Activated T-cell treated with anti-CD3 and anti-CD28 coated beads, Interleukin-2, amount 50 U/mL, for 24 hours (primary cell): ENCODE measurements at regions not wholly inside any gene's neighbourhood (a gene's known extent, or its start where the extent isn't known, plus 50 kb on each side); places are given as distances from the start of the nearest gene placed in this dataset.

Experiments used
- DNase-seq: peaks from one replicate; pipeline ENCODE4 v3.0.0-alpha.2; 2020
- H3K27ac Mint-ChIP-seq: 2 replicates; pipeline ENCODE4 v1.8.0; 2020; ENCODE audit warnings: mild to moderate bottlenecking, mixed read lengths
- H3K27me3 Mint-ChIP-seq: 2 replicates; pipeline ENCODE4 v1.8.0; 2020; ENCODE audit warnings: mixed read lengths
- H3K36me3 Mint-ChIP-seq: 2 replicates; pipeline ENCODE4 v1.8.0; 2020; ENCODE audit warnings: low read depth, mixed read lengths
- H3K4me1 Mint-ChIP-seq: 2 replicates; pipeline ENCODE4 v1.8.0; 2020; ENCODE audit warnings: low read depth, mixed read lengths
- H3K4me3 Mint-ChIP-seq: 2 replicates; pipeline ENCODE4 v1.8.0; 2020; ENCODE audit warnings: mild to moderate bottlenecking, moderate library complexity, mixed read lengths
- H3K9me3 Mint-ChIP-seq: 2 replicates; pipeline ENCODE4 v1.8.0; 2020; ENCODE audit warnings: mixed read lengths

DNA sequence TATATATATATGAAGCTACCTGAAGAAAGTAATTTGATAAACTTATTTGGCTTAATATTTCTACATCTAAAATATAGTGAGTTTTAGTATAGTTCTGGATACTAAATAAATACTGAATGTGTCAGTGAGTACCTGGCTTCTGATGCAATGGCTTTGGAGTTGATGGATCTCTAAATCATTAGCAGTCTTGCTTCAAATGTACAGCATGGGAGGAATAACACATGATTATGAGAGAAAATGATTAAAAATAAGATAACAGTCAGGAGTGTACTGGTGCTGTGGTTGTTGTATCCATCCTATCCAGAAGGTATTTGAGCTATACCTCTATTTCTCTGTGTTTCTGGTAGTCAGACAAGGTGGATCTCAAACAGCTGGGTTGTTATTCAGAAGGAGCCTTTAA is 641.3 kb downstream of the TRAM1L1 start:
- H3K27me3 Mint-ChIP-seq = no peaks in the 10 kb centered on the region
- H3K9me3 Mint-ChIP-seq = peaks cover 6% of the 10 kb centered on the region
- H3K36me3 Mint-ChIP-seq = no peaks in the 10 kb centered on the region
- no peaks in the 10 kb centered on the region for H3K4me1 Mint-ChIP-seq
- H3K27ac Mint-ChIP-seq = no peak overlapping the region
- DNase-seq = no peak
- H3K4me3 Mint-ChIP-seq = no peak overlapping the region

- no peaks in the 10 kb centered on the region for H3K27me3 Mint-ChIP-seq
- no peak overlapping the region for H3K4me3 Mint-ChIP-seq
- no peak for DNase-seq
- no peak overlapping the region for H3K27ac Mint-ChIP-seq
- H3K9me3 Mint-ChIP-seq = peaks cover 6% of the 10 kb centered on the region
- no peaks in the 10 kb centered on the region for H3K4me1 Mint-ChIP-seq
- no peaks in the 10 kb centered on the region for H3K36me3 Mint-ChIP-seq
These were observed 646.2 kb downstream of the TRAM1L1 start for GRCh38 chr4:116438981-116439729.

DNA sequence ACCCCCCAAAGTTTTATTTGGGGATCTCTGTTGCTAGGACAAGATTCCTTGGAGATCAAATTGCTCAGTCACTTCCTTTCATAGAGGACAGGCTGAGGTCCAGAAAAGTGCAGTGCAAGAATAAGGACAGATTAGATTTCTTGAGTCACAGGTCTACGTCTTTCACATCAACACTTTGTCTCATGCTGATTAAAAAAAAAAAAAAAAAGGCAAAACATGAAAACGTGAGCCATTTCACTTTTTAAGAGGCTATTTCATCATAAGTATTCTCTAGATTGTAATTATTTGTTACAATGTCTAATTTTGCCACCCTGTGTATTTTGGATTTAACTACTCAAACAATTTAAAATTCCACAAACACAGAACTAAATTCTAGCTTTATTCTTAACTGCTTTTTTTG is 647.0 kb downstream of the TRAM1L1 start:
- Mint-ChIP-seq H3K4me1 (no peaks in the 10 kb centered on the region), H3K27me3 (no peaks in the 10 kb centered on the region), H3K9me3 (peaks cover 6% of the 10 kb centered on the region), H3K4me3 (no peak overlapping the region), H3K36me3 (no peaks in the 10 kb centered on the region), H3K27ac (no peak overlapping the region)
- no peak for DNase-seq

DNA sequence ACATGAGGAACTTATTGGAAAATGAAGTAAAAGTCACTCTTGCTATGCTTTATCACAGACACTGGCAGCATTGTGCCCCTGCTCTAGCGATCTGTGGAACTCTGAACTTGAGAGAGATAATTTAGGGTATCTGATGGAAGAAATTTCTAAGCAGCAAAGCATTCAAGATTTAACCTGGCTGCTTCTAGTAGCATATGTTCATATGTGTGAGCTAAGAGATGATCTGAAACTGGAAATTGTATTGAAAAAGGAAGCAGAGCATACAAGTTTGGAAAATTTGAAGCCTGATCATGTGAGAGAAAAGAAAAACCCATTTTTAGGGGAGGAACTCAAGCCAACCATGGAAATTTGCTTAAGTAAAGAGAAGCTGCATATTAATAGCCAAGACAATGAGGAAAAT is 657.7 kb downstream of the TRAM1L1 start:
- Mint-ChIP-seq H3K4me3 (no peak overlapping the region), H3K9me3 (peaks cover 24% of the 10 kb centered on the region), H3K27me3 (no peaks in the 10 kb centered on the region), H3K27ac (no peak overlapping the region), H3K36me3 (no peaks in the 10 kb centered on the region), H3K4me1 (no peaks in the 10 kb centered on the region)
- no peak for DNase-seq

DNA sequence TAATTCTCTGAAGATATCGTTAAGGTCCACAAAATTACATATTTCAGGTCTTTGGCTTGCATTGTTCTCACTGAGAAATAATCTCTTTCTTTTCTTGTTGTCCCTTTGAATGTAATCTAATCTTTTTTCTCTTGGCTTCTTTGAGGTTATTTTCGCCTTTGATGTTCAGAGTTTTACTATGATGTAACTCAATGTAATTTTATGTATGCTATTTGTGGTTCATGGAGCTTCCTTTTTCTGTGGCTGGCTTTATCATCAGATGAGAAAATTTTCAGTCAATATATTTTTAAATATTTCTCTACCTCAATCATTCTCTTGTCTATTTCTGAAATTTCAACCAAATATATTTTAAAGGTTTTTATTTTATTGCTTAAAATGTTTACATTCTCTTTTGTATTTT is 672.2 kb downstream of the TRAM1L1 start:
- no peaks in the 10 kb centered on the region for H3K27me3 Mint-ChIP-seq
- H3K36me3 Mint-ChIP-seq = no peaks in the 10 kb centered on the region
- DNase-seq = no peak
- H3K4me3 Mint-ChIP-seq = no peak overlapping the region
- H3K4me1 Mint-ChIP-seq = no peaks in the 10 kb centered on the region
- H3K9me3 Mint-ChIP-seq = no peaks in the 10 kb centered on the region
- H3K27ac Mint-ChIP-seq = no peak overlapping the region

DNA sequence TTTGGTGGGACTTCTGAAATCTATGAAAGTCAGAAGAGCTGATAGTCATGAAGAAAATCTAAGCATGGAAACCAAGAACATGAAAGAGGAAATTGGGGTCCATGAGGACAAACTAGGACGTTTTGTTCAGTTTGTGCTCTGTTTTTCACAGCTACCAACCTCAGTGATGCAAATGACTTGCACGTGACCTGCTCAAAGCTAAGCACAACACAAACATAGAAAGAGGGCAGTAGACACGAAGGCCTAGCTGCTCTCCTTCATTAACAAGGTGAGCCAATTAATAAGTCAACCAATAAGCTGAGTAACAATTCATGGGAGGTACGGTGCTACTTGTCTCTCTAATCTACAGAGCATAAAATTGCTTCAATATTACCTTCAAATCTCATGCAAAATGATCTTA is 684.1 kb downstream of the TRAM1L1 start:
- no peak for DNase-seq
- H3K27ac Mint-ChIP-seq = no peak overlapping the region

GRCh38 chr4:116400480-116400879 is 684.9 kb downstream of the TRAM1L1 start:
- no peak for DNase-seq
- H3K27me3 Mint-ChIP-seq = no peaks in the 10 kb centered on the region
- no peak overlapping the region for H3K4me3 Mint-ChIP-seq
- H3K9me3 Mint-ChIP-seq = no peaks in the 10 kb centered on the region
- no peaks in the 10 kb centered on the region for H3K36me3 Mint-ChIP-seq
- no peaks in the 10 kb centered on the region for H3K4me1 Mint-ChIP-seq
- no peak overlapping the region for H3K27ac Mint-ChIP-seq

More for the DNA sequence above, 684.1 kb downstream of the TRAM1L1 start:
- H3K9me3 Mint-ChIP-seq = no peaks in the 10 kb centered on the region
- no peaks in the 10 kb centered on the region for H3K36me3 Mint-ChIP-seq
- H3K4me1 Mint-ChIP-seq = no peaks in the 10 kb centered on the region
- no peaks in the 10 kb centered on the region for H3K27me3 Mint-ChIP-seq
- H3K4me3 Mint-ChIP-seq = no peak overlapping the region

DNA sequence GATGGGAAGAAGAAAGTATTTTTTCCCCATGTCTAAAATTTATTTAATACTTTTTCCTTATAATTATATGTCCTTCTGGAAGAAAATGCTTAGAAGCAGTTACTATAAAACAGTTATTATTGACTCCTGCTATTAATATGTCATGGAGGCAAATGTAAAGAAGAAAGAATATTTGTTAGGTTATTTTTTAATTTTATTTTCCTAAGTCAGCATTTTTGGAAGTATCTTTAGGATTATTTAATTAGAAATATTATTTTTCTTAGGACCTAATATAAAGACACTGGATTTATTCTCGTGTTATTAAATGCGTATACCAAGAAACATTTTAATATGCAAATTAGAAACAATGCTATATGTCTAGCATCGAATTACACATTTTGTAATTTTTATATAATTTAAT is 687.7 kb downstream of the TRAM1L1 start:
- no peaks in the 10 kb centered on the region for H3K9me3 Mint-ChIP-seq
- DNase-seq = no peak
- no peak overlapping the region for H3K4me3 Mint-ChIP-seq
- no peaks in the 10 kb centered on the region for H3K36me3 Mint-ChIP-seq
- H3K4me1 Mint-ChIP-seq = no peaks in the 10 kb centered on the region
- no peak overlapping the region for H3K27ac Mint-ChIP-seq
- no peaks in the 10 kb centered on the region for H3K27me3 Mint-ChIP-seq

DNA sequence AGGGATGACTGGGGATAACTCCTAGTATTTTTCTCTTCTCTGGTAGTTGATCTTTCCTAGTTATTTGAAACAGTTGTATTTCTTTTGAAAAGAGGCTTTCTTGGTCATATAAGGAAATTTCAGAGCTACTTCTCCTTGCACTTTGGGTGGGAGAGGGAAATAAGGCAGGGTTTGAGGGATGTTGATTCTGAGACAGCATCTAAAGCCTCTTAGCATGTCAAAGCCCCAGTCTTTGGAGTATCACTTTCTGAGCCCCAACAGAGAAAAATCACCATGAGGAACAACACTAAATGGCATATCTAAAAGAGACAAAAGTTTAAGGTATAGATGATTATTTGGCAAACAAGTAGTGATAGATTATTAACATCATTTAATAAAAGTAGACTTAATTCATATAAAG is 688.1 kb downstream of the TRAM1L1 start:
- Mint-ChIP-seq H3K27me3 (no peaks in the 10 kb centered on the region), H3K36me3 (no peaks in the 10 kb centered on the region), H3K4me1 (no peaks in the 10 kb centered on the region), H3K9me3 (no peaks in the 10 kb centered on the region), H3K27ac (no peak overlapping the region), H3K4me3 (no peak overlapping the region)
- no peak for DNase-seq

DNA sequence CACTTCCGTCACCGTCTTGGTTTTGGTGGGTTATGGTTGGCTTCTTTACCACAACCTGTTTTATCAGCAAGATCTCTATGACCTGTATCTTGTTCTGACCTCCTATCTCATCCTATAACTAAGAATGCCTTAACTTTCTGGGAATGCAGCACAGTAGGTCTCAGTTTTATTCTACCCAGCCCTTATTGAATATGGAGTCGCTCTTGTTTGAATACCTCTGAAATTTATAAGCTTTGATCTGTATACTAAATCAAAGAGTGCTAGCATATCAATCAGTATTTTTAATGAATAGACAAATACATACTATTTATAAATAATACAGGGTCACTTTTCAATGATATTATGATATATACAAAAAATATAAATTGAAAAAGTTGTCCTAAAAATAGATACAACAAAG is 690.0 kb downstream of the TRAM1L1 start:
- Mint-ChIP-seq H3K4me1 (no peaks in the 10 kb centered on the region), H3K9me3 (no peaks in the 10 kb centered on the region), H3K36me3 (no peaks in the 10 kb centered on the region), H3K27me3 (no peaks in the 10 kb centered on the region), H3K4me3 (no peak overlapping the region), H3K27ac (no peak overlapping the region)
- no peak for DNase-seq

DNA sequence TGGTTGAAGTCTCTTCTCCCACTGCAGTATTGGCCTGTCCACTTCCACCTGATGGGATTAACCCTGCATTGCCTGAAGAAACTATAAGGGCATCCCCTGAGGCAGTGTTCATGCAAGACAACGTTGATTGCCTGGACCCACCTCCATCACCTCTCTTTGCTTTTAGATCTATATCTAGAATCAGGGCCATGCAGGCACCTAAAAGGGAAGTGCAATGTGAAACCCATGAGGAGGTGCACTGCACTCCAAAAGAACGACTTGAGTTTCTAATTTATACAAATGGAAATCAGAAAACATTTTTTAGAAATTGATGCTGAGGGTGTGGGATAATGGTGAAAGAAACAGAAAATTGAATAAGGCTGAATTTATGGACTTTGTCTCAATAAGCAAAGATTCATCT is 694.4 kb downstream of the TRAM1L1 start:
- H3K27me3 Mint-ChIP-seq = no peaks in the 10 kb centered on the region
- H3K4me1 Mint-ChIP-seq = no peaks in the 10 kb centered on the region
- DNase-seq = no peak
- no peaks in the 10 kb centered on the region for H3K9me3 Mint-ChIP-seq
- H3K36me3 Mint-ChIP-seq = no peaks in the 10 kb centered on the region
- H3K27ac Mint-ChIP-seq = no peak overlapping the region
- no peak overlapping the region for H3K4me3 Mint-ChIP-seq

DNA sequence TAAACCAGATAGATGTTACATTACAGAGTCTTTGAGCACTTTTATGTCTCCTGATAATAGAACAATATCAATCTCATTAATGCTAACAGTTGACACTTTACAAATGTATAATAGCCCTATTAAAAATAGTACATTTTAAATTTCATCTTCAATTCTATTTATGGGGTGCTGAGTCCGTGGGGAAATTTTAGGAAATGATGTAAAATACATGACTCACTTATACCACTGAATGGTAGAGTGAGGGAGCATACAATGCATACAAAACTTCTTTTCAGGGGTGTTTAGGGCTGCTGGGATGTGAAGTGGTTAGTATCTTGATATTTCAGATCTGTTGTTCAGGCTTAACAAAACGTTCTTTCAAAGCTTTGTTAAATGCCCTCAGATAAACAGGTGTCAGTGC is 696.2 kb downstream of the TRAM1L1 start:
- no peaks in the 10 kb centered on the region for H3K9me3 Mint-ChIP-seq
- no peaks in the 10 kb centered on the region for H3K4me1 Mint-ChIP-seq
- H3K27ac Mint-ChIP-seq = no peak overlapping the region
- H3K27me3 Mint-ChIP-seq = no peaks in the 10 kb centered on the region
- H3K36me3 Mint-ChIP-seq = no peaks in the 10 kb centered on the region
- no peak overlapping the region for H3K4me3 Mint-ChIP-seq
- no peak for DNase-seq

GRCh38 chr4:116387937-116388474 is 697.4 kb downstream of the TRAM1L1 start:
- Mint-ChIP-seq H3K4me1 (no peaks in the 10 kb centered on the region), H3K9me3 (no peaks in the 10 kb centered on the region), H3K27me3 (no peaks in the 10 kb centered on the region), H3K27ac (no peak overlapping the region), H3K36me3 (no peaks in the 10 kb centered on the region), H3K4me3 (no peak overlapping the region)
- no peak for DNase-seq

GRCh38 chr4:116386856-116387255 is 698.5 kb downstream of the TRAM1L1 start:
- H3K4me1 Mint-ChIP-seq = no peaks in the 10 kb centered on the region
- H3K27me3 Mint-ChIP-seq = no peaks in the 10 kb centered on the region
- no peak overlapping the region for H3K27ac Mint-ChIP-seq
- no peak for DNase-seq
- H3K9me3 Mint-ChIP-seq = no peaks in the 10 kb centered on the region
- no peak overlapping the region for H3K4me3 Mint-ChIP-seq
- no peaks in the 10 kb centered on the region for H3K36me3 Mint-ChIP-seq

DNA sequence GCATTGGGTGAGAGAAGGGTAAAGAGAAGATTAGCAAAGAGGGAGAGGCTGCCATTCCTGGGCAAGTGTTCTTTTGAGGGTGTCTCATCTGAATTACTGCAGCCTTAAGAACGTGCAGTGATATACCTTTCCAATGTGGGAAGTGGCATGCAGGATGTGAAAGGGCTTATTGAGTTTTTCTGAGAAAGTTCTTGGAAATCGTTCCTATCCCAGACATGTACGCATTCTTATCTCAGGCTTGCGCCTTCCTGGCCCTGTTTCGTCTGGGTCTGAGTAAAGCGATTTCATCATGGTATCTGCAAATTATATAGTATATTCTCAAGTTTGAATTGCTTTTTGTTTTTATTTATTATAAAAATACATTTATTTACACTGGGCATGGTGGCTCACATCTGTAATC is 699.8 kb downstream of the TRAM1L1 start:
- Mint-ChIP-seq H3K27me3 (no peaks in the 10 kb centered on the region), H3K36me3 (no peaks in the 10 kb centered on the region), H3K9me3 (no peaks in the 10 kb centered on the region), H3K27ac (no peak overlapping the region), H3K4me3 (no peak overlapping the region), H3K4me1 (no peaks in the 10 kb centered on the region)
- no peak for DNase-seq

DNA sequence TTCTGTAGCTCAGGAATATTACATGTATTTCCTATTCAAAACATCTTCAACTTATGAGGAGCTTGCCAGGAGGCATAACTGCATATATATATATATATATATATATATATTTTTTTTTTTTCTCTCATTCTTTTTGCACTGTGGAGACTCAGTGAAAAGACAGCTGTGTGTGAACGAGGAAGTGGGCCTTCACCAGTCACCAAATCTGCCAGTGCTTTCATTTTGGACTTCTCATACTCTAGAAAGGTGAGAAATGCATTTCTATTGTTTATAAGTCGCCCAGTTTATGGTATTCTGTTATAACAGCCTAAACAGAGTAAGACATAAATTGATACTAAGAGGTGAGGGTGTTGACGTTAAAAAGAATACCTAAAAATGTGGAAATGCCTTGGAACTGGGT is 710.6 kb downstream of the TRAM1L1 start:
- Mint-ChIP-seq H3K9me3 (no peaks in the 10 kb centered on the region), H3K4me3 (no peak overlapping the region), H3K27me3 (no peaks in the 10 kb centered on the region), H3K4me1 (no peaks in the 10 kb centered on the region), H3K27ac (no peak overlapping the region), H3K36me3 (no peaks in the 10 kb centered on the region)
- DNase-seq = no peak
